HG02870 (cell line): ENCODE measurements at regions not wholly inside any gene's neighbourhood (a gene's known extent, or its start where the extent isn't known, plus 50 kb on each side); places are given as distances from the start of the nearest gene placed in this dataset.

Experiments
- ATAC-seq: cut with Tn5 transposase; IDR thresholded peaks from one replicate; pipeline ENCODE4 v1.9.1; 2021; ENCODE audit warnings: mild to moderate bottlenecking, moderate library complexity; ENCODE audit not compliant: unreplicated experiment

DNA sequence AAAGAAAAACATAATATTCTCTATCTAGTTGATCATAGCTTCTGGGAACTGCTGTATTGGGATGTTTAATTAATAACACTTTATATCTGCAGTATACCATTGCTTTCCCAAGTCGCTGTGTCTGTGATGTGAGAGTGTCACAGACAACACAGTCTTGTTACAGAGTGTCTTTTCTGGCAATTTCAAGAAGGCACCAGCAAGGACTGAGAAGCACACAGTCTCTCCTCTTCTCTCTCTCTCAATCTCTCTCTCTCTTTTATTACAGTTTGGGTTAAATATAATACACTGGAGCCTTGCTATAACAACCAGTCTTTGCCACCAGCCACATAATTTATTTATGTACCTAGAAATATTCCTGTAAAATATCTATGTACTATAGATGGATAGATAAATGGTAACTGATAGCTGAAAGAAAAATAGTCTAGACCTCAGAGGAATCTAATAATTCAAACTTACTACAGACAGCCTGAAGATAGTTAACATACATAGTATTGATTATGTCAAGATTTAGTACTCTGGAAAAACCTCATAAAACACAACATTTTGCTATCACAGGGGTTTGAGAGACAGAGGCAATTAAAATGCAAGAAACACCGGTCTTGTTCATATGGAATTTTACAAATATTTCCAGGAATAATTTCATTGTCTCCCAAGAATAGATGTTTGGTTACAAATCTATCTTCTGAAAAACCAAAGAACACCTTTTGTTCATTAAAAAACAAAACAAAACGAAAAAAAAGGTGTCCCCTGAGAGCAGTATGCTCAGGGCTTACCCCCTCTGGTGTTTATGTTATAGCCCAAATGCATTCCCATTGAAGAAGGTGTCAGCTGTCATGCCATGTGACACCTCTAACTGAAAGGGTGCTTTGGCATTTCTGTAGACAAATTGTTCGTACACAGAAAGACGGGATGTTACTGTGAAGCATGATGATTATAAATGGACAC, 507.8 kb downstream of the TBC1D4 start:
- no peak for ATAC-seq

DNA sequence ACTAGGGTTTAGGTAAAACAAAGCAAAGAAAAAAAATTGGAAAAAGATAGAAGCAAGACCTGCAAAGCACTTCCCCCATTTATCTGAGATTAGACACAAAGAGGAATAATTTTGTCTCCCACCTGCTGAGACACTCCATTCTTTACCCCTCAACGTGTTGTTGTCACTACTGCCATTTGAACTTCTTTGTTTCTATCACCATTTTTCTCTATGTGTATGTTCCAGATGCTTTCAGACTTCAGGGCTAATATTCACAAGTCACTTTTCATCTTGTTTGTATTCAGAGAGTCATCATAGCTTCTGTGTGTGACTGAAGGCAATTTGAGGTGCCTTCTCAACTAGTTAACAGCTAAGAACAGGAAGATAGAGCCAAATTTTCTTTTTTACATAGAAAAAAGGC, 512.5 kb downstream of the TBC1D4 start:
- no peak for ATAC-seq

DNA sequence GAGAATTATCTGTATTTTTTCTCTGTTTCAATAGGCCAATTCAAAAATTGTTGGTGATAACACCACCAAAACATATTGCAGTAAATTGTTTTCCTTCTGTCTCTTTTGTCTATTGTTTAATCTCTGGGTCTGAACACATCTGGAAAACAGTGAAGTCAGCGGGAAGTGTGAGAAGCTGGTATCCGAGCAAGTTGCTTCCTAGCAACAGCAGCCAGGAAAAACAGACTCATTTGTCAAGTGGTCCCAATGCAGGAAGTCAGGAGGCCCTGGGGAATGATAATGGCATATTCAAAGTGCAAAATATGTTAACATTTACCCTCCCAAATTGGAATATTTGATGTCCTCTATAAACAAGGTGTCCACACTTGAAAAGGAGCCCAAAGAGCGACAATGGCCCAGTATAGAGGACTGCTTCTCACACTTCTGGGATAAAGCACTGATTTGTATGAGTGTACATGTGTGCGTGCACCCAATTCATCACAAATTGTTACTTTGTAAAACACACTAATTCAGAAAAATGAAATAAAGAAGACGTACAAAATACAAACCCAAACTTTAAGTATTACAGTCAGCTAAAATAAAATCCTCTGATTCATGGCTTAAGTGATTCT, 515.0 kb downstream of the TBC1D4 start:
- no peak for ATAC-seq

DNA sequence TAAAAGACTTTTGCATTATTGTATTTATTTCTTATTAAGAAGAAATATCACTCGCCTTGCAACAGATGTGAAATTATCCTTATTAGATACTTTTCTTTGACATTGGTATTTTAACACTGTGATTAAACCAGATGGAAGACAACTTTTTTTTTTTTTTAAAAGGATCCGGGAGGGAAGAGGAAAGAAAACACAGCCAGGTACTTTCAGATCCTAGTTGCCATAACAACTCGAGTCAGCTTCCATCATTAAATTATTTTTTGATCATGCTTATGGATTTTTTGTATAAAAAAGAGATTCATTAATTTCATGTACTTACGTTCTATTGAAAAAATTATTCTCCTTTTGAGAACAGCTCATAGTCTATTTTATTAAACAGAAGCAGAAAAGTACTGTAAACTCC, 515.7 kb downstream of the TBC1D4 start:
- ATAC-seq = no peak

DNA sequence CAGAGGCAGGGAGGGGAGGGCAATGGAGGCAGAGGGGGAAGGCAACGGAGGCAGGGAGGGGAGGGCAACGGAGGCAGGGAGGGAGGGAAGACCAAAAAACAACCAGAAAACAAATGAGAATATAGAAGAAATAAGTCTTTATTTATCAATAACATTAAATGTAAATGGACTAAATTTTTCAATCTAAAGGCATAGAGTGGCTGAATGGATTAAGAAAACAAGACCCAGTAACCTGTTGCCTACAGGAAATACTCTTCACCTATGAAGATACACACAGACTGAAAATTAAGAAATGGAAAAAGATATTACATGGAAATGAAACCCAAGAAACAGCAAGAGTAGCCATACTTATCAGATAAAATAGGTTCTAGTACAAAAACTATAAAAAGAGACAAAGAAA, 536.3 kb downstream of the TBC1D4 start:
- no peak for ATAC-seq

DNA sequence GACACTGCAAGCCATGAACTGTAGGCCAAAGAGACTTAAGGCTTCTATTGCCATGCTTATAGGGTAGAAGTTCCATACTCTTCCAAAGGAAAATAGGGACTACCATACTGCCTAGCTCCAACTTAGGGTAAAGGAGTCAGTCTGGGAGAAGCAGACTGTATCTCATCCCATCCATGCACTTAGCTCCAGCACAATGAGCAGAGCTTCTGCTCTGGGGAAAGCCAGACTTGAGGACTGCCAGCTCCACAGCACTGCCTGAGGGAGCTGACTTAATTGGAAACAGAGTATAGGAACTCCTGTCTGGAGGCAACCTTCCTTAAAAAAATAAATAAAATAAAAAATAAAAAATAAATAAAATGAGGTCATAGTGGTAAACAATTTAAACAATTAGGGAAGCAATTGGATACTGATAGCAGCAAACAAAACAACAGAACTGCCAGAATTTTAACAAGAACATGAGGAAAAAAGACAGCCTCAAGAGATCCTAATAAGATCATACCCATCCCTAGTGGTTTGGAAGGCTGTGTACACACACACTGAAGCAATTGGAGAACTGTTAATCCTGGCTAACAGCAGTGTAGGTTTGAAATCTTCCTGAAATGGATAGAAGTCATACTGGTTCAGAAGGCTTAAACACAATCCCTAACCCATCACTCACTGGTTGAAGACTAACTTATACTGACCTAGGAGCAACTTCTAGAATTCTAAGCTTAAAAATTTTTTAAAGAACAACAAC, 550.1 kb downstream of the TBC1D4 start:
- no peak for ATAC-seq

DNA sequence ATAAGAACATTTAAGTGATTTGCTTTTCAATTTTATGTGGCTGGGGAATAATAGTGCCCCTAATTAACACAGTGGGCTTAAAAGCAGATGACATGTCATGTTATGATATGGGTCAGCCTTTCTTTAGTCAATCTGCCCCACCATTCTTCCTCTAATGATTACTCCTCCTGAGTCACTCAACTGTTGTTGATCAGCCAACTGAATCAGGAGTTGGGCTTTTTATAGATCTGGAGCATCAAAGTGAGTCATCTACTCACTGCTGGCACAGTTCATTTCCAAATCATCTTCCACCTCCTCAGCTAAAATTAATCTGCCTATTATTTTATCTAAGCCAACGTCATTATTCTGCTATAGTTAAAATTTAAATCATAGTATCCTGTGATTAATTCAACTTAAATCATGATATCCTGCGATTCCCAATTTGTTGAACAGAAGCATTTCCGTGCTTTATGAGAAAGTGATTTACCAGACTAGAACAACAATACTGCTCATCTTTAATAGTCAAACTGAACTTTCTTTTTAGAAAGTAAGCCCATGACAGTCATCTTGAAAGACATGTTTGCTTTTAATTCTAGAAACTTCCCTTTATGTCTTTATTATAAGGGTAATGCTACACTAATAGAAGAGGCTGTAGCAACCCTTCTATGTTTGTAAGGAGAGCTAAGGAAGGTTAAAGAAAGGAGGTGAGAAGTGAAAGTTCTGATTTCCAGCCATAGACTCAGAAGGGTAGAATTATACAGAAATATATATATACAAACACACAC, 551.4 kb downstream of the TBC1D4 start:
- ATAC-seq = peak; percentile 74

DNA sequence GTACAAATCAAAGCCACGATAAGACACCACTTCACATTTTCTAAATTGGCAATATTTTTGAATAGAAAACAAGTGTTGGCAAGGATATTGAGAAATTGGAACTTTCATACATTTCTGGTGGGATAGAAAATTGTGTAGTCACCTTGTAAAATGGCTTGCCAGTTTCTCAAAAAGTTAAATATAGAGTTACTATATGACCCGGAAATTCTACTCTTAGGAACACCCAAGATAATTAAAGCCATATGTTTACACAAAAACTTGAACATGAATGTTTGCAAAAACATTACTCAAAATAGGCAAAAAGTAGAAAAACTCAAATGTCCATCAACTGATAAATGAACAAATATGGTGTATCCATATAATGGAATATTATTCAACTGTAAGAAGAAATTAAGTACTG, 552.5 kb downstream of the TBC1D4 start:
- no peak for ATAC-seq

DNA sequence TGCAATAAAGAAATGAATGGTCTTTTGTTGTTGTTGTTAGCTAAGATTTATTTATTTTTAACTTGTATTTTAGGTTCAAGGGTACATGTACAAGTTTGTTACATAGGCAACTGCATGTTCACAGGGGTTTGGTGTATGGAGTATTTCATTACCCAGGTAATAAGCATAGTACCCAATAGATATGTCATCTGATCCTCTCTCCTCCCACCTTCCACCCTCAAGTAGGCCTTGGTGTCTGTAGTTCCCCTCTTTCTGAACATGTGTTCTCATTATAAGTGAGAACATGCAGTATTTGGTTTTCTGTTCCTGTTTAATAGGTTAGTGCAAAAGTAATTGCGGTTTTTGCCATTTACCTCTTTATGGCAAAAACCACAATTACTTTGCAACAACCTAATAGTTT, 554.1 kb downstream of the TBC1D4 start:
- ATAC-seq = no peak

DNA sequence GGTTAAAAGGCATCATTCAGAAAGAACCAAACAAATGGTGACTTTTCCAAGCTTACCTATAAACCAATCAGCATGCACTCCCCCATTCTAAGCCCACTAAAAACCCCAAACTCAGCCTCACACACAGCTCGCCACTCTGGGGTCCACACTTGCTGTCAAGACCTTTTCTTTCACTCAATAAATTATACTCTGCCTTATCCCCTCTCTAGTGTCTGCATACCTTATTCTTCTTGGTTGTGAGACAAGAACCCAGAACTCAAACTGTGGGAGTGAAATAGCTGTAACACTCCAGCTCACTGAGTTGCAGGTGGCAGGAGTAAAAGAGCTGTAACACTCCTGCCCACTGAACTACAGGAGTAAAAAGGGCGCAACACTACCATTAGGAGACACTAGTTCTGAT, 559.0 kb downstream of the TBC1D4 start:
- no peak for ATAC-seq

DNA sequence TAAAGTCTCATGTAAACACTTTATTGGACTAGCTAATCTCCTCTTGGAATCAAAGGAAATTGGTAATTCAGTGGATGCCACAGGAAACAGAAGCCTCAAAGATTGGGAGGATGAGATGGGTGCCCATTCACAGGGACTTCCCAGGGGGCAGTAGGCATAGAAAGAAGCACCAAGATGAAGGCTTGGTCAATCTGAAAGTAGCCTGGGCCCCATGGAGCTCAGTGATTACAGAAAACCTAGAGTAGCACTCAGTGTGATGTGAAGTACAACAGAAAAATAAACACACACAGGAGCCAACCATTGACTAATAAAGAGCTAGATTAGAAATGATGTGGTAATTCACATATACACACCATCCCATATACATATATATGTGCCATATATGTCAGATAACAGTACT, 560.6 kb downstream of the TBC1D4 start:
- ATAC-seq = peak; percentile 32

DNA sequence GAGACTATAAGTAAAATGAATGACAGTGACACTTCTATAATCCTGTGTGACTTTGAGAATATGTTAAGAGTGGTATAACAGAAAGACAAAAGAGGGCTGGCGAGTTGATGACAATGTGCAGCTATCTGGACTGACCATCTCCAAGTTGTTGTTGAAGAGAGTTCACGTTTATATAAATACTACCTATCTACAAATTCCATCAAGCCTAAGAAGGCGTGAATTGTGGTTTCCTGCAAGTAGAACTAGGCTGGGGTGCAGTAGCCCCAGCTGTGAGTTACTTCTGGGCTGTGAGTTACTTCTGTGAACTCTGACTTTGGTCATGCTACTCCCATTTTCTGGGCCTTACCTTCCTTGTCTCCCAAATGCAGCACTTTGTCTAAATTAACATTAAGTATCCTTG, 561.0 kb downstream of the TBC1D4 start:
- peak; percentile 47 for ATAC-seq

DNA sequence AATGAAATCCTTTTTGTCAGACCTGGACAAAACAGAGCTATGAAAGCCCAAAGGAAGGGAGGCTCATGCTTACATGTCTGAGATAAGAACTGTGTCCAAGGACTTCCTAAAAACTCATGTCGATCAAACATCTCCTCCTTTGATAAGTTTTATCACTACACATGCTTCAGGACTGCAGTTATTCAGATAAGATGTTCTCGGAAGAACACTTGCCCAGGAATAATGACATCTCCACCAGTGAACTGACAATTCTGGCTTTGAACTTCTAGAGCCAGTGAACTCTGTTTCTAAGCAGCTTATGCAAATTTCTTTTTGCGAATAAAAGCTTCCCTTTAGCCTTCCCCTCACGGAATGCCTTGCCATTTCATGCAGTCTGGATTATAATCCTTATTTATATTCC, 561.6 kb downstream of the TBC1D4 start:
- ATAC-seq = peak; percentile 23

DNA sequence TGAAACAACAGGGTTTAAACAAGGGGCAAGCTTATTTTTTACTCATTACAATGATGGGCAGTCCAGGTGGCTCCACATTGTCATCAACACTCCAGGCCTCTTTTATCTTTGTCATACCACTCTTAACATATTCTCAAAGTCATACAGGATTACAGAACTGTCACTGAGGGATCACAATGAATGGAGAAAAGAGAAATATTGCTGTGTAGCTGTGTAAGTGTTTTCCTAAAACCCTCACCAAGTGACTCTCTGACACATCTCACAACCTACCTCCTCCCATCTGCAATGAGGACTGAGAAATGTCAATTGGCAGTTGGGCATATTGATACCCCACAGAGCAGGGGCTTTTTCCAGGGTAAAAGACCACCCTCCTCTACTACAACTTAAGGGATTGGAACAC, 562.1 kb downstream of the TBC1D4 start:
- ATAC-seq = peak; percentile 62

DNA sequence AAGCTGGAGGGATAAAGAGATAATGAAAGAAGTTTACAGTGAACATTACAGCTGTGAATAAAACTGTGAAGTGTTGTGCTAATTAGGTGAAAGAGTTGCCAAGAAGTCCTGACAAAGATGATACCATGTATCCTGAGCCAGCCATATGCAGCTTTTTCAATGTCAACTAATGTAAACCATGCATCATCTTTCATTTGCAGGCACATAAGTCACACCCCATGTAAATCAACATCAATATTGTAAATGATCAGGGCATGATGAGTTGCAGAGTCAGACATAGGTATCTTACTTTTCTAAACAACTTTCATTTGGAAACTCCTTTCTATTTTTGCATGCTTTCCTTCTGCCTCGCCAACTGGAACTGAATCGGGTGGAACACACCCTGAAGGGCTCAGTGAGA, 569.1 kb downstream of the TBC1D4 start:
- no peak for ATAC-seq

DNA sequence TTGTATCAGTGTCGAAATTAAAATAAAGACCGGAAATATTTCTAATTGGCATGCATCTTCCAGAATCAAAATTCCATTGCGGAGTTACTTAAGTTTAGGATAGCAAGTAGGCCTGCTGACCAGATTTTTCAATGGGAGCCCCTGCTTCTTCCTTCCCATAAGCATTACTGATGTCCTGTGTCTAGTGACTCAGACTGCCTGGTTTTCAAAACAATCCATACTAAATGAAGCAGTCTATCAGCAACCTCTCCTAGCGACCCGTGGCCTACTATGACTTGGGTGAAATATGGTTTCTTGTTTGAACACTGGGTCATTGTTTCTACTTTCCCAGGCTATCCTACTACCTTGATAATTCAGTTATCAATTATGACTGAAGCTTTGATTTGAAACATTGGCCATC, 571.6 kb downstream of the TBC1D4 start:
- ATAC-seq = no peak

DNA sequence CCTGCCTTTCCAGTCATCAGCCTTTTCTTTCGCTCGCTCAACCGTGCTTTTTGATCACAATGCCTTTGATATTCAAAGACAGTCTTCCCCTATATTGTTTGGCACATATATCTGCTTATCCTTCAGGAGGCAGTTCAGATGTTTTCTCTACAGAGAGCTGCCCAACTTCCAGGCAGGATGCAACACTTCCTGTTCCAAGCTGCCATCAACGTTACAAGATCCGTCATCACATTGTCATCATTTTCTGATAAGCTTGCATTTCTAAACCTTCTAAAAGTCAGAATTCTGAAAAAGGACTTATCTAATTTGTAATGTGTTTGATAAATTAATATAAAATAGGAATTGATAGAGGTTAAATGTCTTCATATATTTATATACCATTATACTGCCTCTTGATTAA, 574.2 kb downstream of the TBC1D4 start:
- no peak for ATAC-seq

DNA sequence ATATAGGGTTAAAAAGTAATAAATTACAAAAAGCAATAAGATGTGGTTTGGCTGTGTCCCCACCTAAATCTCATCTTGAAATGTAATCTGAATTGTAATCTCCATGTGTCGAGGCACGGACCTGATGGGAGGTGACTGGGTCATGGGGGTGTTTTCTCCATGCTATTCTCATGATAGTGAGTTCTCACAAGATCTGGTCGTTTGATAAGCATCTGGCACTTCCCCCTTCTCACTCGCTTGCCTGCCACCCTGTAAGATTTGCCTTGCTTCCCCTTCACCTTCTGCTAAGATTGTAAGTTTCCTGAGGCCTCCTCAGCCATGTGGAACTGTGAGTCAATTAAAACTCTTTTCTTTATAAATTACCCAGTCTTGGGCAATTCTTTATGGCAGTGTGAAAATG, 577.4 kb downstream of the TBC1D4 start:
- ATAC-seq = no peak

DNA sequence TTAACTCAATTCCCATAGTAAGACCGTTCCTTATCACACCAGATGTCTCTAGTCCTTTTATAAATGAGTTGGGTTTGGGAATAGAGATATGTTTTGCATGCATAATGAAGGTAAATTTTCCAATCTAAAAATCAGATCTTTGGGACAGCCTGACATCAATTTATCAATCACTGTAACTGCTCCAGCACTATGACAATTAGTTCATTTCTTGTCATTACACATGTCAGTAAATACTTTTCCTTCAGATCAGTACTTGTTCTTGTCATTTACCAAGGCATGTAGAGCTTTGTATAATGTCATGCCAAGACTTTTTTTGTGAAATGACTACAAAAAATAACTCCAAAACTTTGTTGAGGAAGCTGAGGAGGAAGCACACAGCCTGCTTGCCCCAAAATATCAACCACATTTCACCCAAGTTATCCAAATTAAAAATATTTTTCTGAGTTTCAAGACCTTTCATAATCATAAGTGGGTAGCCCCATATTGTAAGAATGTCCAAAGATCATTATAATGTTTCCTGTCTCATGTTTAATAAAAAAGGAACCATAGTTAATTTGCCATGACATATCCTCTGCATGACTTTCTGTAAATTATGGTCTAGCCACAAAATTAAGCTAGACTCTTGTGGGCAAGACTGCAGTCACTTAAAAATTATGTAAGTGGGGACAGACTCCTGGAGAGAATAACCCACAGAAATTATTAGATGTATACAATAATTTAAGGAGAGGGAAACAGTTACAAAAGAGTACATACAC, 586.8 kb downstream of the TBC1D4 start:
- ATAC-seq = no peak

DNA sequence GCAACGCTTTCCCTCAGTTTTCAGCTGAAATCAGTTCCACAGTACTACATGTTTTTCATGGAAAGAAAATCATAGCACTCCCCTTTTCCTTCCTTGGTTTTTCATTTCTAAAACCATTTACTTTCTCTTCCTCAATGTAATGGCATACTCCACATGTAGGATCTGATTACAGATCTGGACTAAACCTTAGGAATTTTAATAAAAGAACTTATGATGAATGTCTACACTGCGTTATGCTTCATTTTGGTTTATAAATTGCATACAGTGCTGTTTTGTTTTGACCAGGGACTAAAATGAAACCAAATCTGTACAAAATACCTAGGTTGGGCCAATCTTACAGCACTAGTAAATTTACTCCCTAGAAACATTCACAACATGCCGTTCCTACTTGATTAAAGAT, 589.9 kb downstream of the TBC1D4 start:
- ATAC-seq = no peak
